H9 (cell line): ENCODE measurements at regions not wholly inside any gene's neighbourhood (a gene's known extent, or its start where the extent isn't known, plus 50 kb on each side); places are given as distances from the start of the nearest gene placed in this dataset.

Experiments used
- DNase-seq: peaks from one replicate; pipeline ENCODE4 v3.0.0-alpha.2; 2017
- H2AFZ ChIP-seq: one replicate; pipeline ENCODE4 v1.6.1; 2013; ENCODE audit warnings: mild to moderate bottlenecking, low read length, control low read depth, moderate library complexity
- H2AK5ac ChIP-seq: 2 replicates; pipeline ENCODE4 v1.6.1; 2013; ENCODE audit warnings: low read length, control low read depth, mixed read lengths; ENCODE audit not compliant: insufficient read length
- H2BK120ac ChIP-seq: one replicate; pipeline ENCODE4 v1.6.1; 2013; ENCODE audit warnings: low read depth, mild to moderate bottlenecking, low read length, control low read depth, inconsistent platforms; ENCODE audit not compliant: poor library complexity, severe bottlenecking
- H2BK12ac ChIP-seq: 2 replicates; pipeline ENCODE4 v1.6.1; 2013; ENCODE audit warnings: low read length, control low read depth, mixed read lengths, low read depth; ENCODE audit not compliant: insufficient read length
- H2BK15ac ChIP-seq: 2 replicates; pipeline ENCODE4 v1.6.1; 2013; ENCODE audit warnings: low read depth, low read length, control low read depth
- H2BK20ac ChIP-seq: one replicate; pipeline ENCODE4 v1.6.1; 2013; ENCODE audit warnings: low read depth, mild to moderate bottlenecking, low read length, control low read depth, inconsistent platforms; ENCODE audit not compliant: poor library complexity, severe bottlenecking
- H2BK5ac ChIP-seq: 2 replicates; pipeline ENCODE4 v1.6.1; 2013; ENCODE audit warnings: low read length, control low read depth, mixed read lengths; ENCODE audit not compliant: insufficient read length
- H3K14ac ChIP-seq: 2 replicates; pipeline ENCODE4 v1.6.1; 2013; ENCODE audit warnings: low read length, control low read depth; ENCODE audit not compliant: insufficient read depth
- H3K18ac ChIP-seq: 2 replicates; pipeline ENCODE4 v1.6.1; 2013; ENCODE audit warnings: low read depth, mild to moderate bottlenecking, mixed read lengths, low read length, control low read depth; ENCODE audit not compliant: insufficient read length
- H3K23ac ChIP-seq: 2 replicates; pipeline ENCODE4 v1.6.1; 2013; ENCODE audit warnings: low read length, control low read depth, mixed read lengths, low read depth; ENCODE audit not compliant: insufficient read length
- H3K23me2 ChIP-seq: 2 replicates; pipeline ENCODE4 v1.6.1; 2013; ENCODE audit warnings: low read depth, mild to moderate bottlenecking, mixed read lengths, low read length, control low read depth; ENCODE audit not compliant: insufficient read length, poor library complexity, severe bottlenecking
- H3K27ac ChIP-seq: 2 replicates; pipeline ENCODE4 v1.5.1; 2013; ENCODE audit warnings: low read length, control low read depth, mixed read lengths, low read depth; ENCODE audit not compliant: insufficient read length
- H3K27me3 ChIP-seq: 2 replicates; pipeline ENCODE4 v1.6.1; 2013; ENCODE audit warnings: low read length, control low read depth, inconsistent platforms; ENCODE audit not compliant: insufficient read depth
- H3K4ac ChIP-seq: 2 replicates; pipeline ENCODE4 v1.6.1; 2013; ENCODE audit warnings: low read depth, mild to moderate bottlenecking, control low read depth, inconsistent platforms, low read length, moderate library complexity
- H3K4me1 ChIP-seq: 2 replicates; pipeline ENCODE4 v1.6.1; 2013; ENCODE audit warnings: low read length, control low read depth, inconsistent platforms; ENCODE audit not compliant: insufficient read depth
- H3K4me2 ChIP-seq: 2 replicates; pipeline ENCODE4 v1.6.1; 2013; ENCODE audit warnings: low read length, control low read depth, mixed read lengths; ENCODE audit not compliant: insufficient read length, insufficient read depth
- H3K56ac ChIP-seq: 2 replicates; pipeline ENCODE4 v1.6.1; 2013; ENCODE audit warnings: low read depth, mild to moderate bottlenecking, mixed read lengths, low read length, control low read depth; ENCODE audit not compliant: insufficient read length
- H3K79me1 ChIP-seq: 2 replicates; pipeline ENCODE4 v1.6.1; 2013; ENCODE audit warnings: low read depth, mild to moderate bottlenecking, moderate library complexity, low read length, control low read depth, inconsistent platforms; ENCODE audit not compliant: insufficient read depth, poor library complexity, severe bottlenecking
- H3K79me2 ChIP-seq: 2 replicates; pipeline ENCODE4 v1.6.1; 2013; ENCODE audit warnings: low read length, control low read depth, inconsistent platforms; ENCODE audit not compliant: insufficient read depth
- H3K9ac ChIP-seq: 2 replicates; pipeline ENCODE4 v1.6.1; 2013; ENCODE audit warnings: low read length, control low read depth, mixed read lengths; ENCODE audit not compliant: insufficient read length; ENCODE audit errors: extremely low read depth
- H3K9me3 ChIP-seq: one replicate; pipeline ENCODE4 v1.6.1; 2013; ENCODE audit warnings: low read depth, low read length, inconsistent platforms; ENCODE audit not compliant: control insufficient read depth
- H3T11ph ChIP-seq: one replicate; pipeline ENCODE4 v1.6.1; 2013; ENCODE audit warnings: mild to moderate bottlenecking, low read length, control low read depth, inconsistent platforms
- H4K20me1 ChIP-seq: one replicate; pipeline ENCODE4 v1.6.1; 2013; ENCODE audit not compliant: control insufficient read depth, insufficient read length, insufficient read depth
- H4K5ac ChIP-seq: 2 replicates; pipeline ENCODE4 v1.6.1; 2013; ENCODE audit warnings: low read depth, mild to moderate bottlenecking, mixed read lengths, low read length, control low read depth; ENCODE audit not compliant: insufficient read length
- H4K8ac ChIP-seq: replicated peaks from 2 replicates; pipeline ENCODE4 v1.6.1; 2013; ENCODE audit warnings: low read length, control low read depth, mixed read lengths, low read depth; ENCODE audit not compliant: insufficient read length
- H4K91ac ChIP-seq: 2 replicates; pipeline ENCODE4 v1.6.1; 2013; ENCODE audit warnings: low read depth, mild to moderate bottlenecking, moderate library complexity, mixed read lengths, low read length, control low read depth; ENCODE audit not compliant: insufficient read length
- H3K27ac Mint-ChIP-seq, 3 experiments: 2 replicates in 2 of 3; 3 replicates in 1 of 3; pipeline ENCODE4 v1.8.0; 2020 to 2021; ENCODE audit warnings: mixed read lengths in 3 of 3, mild to moderate bottlenecking in 1 of 3, moderate library complexity in 1 of 3
- H3K27me3 Mint-ChIP-seq: 2 replicates; pipeline ENCODE4 v1.8.0; 2021; ENCODE audit warnings: low read depth, mild to moderate bottlenecking, moderate library complexity, mixed read lengths
- H3K36me3 Mint-ChIP-seq, 3 experiments: 2 replicates in 2 of 3; 3 replicates in 1 of 3; pipeline ENCODE4 v1.8.0; 2020 to 2021; ENCODE audit warnings: low read depth in 3 of 3, mixed read lengths in 3 of 3; ENCODE audit not compliant: insufficient read depth in 1 of 3
- H3K4me1 Mint-ChIP-seq, 2 experiments: 2 replicates each; pipeline ENCODE4 v1.8.0; 2020; ENCODE audit warnings: mixed read lengths in 2 of 2
- H3K4me3 Mint-ChIP-seq, 2 experiments: 2 replicates in 1 of 2; 3 replicates in 1 of 2; pipeline ENCODE4 v1.8.0; 2020 to 2021; ENCODE audit warnings: mild to moderate bottlenecking in 2 of 2, mixed read lengths in 2 of 2, moderate library complexity in 1 of 2
- H3K9me3 Mint-ChIP-seq, 2 experiments: 2 replicates in 1 of 2; 3 replicates in 1 of 2; pipeline ENCODE4 v1.8.0; 2020; ENCODE audit warnings: mild to moderate bottlenecking in 2 of 2, mixed read lengths in 2 of 2, moderate library complexity in 1 of 2
- CTCF ChIP-seq: fragments of 200-600 bp; sonication (generic); conservative IDR thresholded peaks from 3 replicates; pipeline ENCODE4 v1.8.0; 2021; ENCODE audit warnings: antibody characterized with exemption, mild to moderate bottlenecking
- WGBS: extraction: QIAGEN DNeasy Blood & Tissue Kit; methylation state at CpG from one replicate; pipeline ENCODE4 v1.1.7; 2013; ENCODE audit warnings: missing lambda C conversion rate, low lambda C conversion rate, mixed read lengths; ENCODE audit not compliant: insufficient read length; ENCODE audit errors: extremely low coverage; 5-methylcytosine and 5-hydroxymethylcytosine counted together

DNA sequence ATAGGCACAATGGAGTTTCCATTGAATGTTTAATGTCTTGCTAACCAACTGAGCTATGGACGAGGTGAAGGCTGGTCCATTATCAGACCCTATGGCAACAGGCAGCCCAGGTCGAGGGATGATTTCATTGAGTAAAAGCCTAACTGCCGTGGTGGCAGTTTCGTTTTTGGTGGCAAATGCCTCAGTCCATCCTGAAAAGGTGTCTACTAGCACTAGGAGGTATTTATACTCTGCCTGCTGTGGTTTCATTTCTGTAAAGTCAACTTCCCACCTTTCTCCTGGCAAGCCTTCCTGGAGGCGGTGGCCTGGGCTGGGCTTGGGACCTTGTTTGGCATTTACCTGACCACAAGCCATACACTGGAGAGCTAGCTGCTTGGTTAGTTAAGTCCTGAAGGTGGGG, 75.8 kb downstream of the PRR15 start:
- no peaks in the 10 kb centered on the region for H3K79me2 ChIP-seq
- no peaks in the 10 kb centered on the region for H3K27me3 ChIP-seq
- H2BK20ac ChIP-seq, result no peak overlapping the region
- no peak for DNase-seq
- no peak overlapping the region for H3T11ph ChIP-seq
- H3K23ac ChIP-seq, result no peak overlapping the region
- no peak overlapping the region for H2BK120ac ChIP-seq
- H3K4me3 Mint-ChIP-seq, result no peak overlapping the region
- no peaks in the 10 kb centered on the region for H3K79me1 ChIP-seq
- peaks cover 10% of the 10 kb centered on the region in 2 experiments for H3K4me1 Mint-ChIP-seq
- no peak overlapping the region for H2AFZ ChIP-seq
- no peak overlapping the region for H3K27ac ChIP-seq
- H2BK12ac ChIP-seq, result no peak overlapping the region
- no peaks in the 10 kb centered on the region for H3K9me3 ChIP-seq
- H3K4me1 ChIP-seq, result no peaks in the 10 kb centered on the region
- H2BK5ac ChIP-seq, result no peak overlapping the region
- WGBS, result no CpG with 5 or more reads among the region's 5 CpGs
- H3K4me2 ChIP-seq, result no peak overlapping the region
- no peak overlapping the region for H3K4ac ChIP-seq
- TF ChIP-seq CTCF, result no peak
- H3K14ac ChIP-seq, result no peak overlapping the region
- no peak overlapping the region for H2AK5ac ChIP-seq
- H4K5ac ChIP-seq, result no peak overlapping the region
- H4K91ac ChIP-seq, result no peak overlapping the region
- no peaks in the 10 kb centered on the region for H3K9me3 Mint-ChIP-seq
- no peaks in the 10 kb centered on the region for H3K36me3 Mint-ChIP-seq
- H3K23me2 ChIP-seq, result no peaks in the 10 kb centered on the region
- no peak overlapping the region for H3K27ac Mint-ChIP-seq
- no peak overlapping the region for H3K56ac ChIP-seq
- H3K9ac ChIP-seq, result no peak overlapping the region
- no peak overlapping the region for H2BK15ac ChIP-seq
- no peaks in the 10 kb centered on the region; the same call in 1 of the 2 replicates for H3K27me3 Mint-ChIP-seq
- no peak overlapping the region for H3K18ac ChIP-seq
- H4K8ac ChIP-seq, result no peak overlapping the region
- no peaks in the 10 kb centered on the region for H4K20me1 ChIP-seq
